ENCODE measurements at regions not wholly inside any gene's neighbourhood (a gene's known extent, or its start where the extent isn't known, plus 50 kb on each side); places are given as distances from the start of the nearest gene placed in this dataset.

- no peak for TF ChIP-seq RBFOX2 (IDR thresholded peaks at IDR 0.05; ENCODE audit: low read depth, low read length)
- TF ChIP-seq, protein P1, sequence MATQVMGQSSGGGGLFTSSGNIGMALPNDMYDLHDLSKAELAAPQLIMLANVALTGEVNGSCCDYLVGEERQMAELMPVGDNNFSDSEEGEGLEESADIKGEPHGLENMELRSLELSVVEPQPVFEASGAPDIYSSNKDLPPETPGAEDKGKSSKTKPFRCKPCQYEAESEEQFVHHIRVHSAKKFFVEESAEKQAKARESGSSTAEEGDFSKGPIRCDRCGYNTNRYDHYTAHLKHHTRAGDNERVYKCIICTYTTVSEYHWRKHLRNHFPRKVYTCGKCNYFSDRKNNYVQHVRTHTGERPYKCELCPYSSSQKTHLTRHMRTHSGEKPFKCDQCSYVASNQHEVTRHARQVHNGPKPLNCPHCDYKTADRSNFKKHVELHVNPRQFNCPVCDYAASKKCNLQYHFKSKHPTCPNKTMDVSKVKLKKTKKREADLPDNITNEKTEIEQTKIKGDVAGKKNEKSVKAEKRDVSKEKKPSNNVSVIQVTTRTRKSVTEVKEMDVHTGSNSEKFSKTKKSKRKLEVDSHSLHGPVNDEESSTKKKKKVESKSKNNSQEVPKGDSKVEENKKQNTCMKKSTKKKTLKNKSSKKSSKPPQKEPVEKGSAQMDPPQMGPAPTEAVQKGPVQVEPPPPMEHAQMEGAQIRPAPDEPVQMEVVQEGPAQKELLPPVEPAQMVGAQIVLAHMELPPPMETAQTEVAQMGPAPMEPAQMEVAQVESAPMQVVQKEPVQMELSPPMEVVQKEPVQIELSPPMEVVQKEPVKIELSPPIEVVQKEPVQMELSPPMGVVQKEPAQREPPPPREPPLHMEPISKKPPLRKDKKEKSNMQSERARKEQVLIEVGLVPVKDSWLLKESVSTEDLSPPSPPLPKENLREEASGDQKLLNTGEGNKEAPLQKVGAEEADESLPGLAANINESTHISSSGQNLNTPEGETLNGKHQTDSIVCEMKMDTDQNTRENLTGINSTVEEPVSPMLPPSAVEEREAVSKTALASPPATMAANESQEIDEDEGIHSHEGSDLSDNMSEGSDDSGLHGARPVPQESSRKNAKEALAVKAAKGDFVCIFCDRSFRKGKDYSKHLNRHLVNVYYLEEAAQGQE (IDR thresholded peaks at IDR 0.05; ENCODE audit: borderline replicate concordance in 1 of 2, low read depth in 1 of 2, low read length in 2 of 2), result no peak
- TF ChIP-seq ARID5B (CRISPR knock-in tag; IDR thresholded peaks at IDR 0.05), result no peak
- TF ChIP-seq, protein P2, sequence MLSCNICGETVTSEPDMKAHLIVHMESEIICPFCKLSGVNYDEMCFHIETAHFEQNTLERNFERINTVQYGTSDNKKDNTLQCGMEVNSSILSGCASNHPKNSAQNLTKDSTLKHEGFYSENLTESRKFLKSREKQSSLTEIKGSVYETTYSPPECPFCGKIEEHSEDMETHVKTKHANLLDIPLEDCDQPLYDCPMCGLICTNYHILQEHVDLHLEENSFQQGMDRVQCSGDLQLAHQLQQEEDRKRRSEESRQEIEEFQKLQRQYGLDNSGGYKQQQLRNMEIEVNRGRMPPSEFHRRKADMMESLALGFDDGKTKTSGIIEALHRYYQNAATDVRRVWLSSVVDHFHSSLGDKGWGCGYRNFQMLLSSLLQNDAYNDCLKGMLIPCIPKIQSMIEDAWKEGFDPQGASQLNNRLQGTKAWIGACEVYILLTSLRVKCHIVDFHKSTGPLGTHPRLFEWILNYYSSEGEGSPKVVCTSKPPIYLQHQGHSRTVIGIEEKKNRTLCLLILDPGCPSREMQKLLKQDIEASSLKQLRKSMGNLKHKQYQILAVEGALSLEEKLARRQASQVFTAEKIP (CRISPR knock-in tag; IDR thresholded peaks at IDR 0.05; ENCODE audit: borderline replicate concordance), result no peak
- TF ChIP-seq, protein P3, sequence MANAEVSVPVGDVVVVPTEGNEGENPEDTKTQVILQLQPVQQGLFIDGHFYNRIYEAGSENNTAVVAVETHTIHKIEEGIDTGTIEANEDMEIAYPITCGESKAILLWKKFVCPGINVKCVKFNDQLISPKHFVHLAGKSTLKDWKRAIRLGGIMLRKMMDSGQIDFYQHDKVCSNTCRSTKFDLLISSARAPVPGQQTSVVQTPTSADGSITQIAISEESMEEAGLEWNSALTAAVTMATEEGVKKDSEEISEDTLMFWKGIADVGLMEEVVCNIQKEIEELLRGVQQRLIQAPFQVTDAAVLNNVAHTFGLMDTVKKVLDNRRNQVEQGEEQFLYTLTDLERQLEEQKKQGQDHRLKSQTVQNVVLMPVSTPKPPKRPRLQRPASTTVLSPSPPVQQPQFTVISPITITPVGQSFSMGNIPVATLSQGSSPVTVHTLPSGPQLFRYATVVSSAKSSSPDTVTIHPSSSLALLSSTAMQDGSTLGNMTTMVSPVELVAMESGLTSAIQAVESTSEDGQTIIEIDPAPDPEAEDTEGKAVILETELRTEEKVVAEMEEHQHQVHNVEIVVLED (CRISPR knock-in tag; IDR thresholded peaks at IDR 0.05; ENCODE audit: borderline replicate concordance), result no peak
- no peak for TF ChIP-seq FOXM1 (CRISPR knock-in tag; IDR thresholded peaks at IDR 0.05)
These were observed 1253.6 kb upstream of the TENM4 start (continued) for GRCh38 chr11:80694385-80694784.
